HG03064 (cell line): ENCODE measurements at regions not wholly inside any gene's neighbourhood (a gene's known extent, or its start where the extent isn't known, plus 50 kb on each side); places are given as distances from the start of the nearest gene placed in this dataset.
"Not testable (repeated sequence)": the region's sequence is repeated elsewhere in the genome, so short reads cannot be mapped to it uniquely, and the experiment has no call there.

Experiments used
- ATAC-seq: cut with Tn5 transposase; IDR thresholded peaks from one replicate; pipeline ENCODE4 v1.9.1; 2021; ENCODE audit warnings: low read depth; ENCODE audit not compliant: unreplicated experiment

GRCh38 chr7:9625953-9626352, 1192.5 kb downstream of the NXPH1 start:
- ATAC-seq: no peak

- ATAC-seq: no peak
Observed at GRCh38 chr7:9645756-9646155, 1212.3 kb downstream of the NXPH1 start.

- ATAC-seq: no peak
Observed at GRCh38 chr7:9657257-9657656, 1223.8 kb downstream of the NXPH1 start.

- ATAC-seq: no peak
Observed at GRCh38 chr7:9671979-9672917, 1238.8 kb downstream of the NXPH1 start.

GRCh38 chr7:9680713-9681112, 1247.3 kb downstream of the NXPH1 start:
- ATAC-seq: no peak

GRCh38 chr7:9681284-9681683, 1247.9 kb downstream of the NXPH1 start:
- ATAC-seq: no peak

GRCh38 chr7:9691286-9691685, 1257.9 kb downstream of the NXPH1 start:
- no peak for ATAC-seq

- ATAC-seq: no peak
Observed at GRCh38 chr7:9698375-9698774, 1265.0 kb downstream of the NXPH1 start.

- no peak for ATAC-seq
Observed at GRCh38 chr7:9709216-9709615, 1264.5 kb upstream of the PHF14 start.

- no peak for ATAC-seq
Observed at GRCh38 chr7:9711259-9711918, 1262.3 kb upstream of the PHF14 start.

GRCh38 chr7:9718071-9718661, 1255.5 kb upstream of the PHF14 start:
- no peak for ATAC-seq

GRCh38 chr7:9719303-9719702, 1254.4 kb upstream of the PHF14 start:
- ATAC-seq: no peak

- ATAC-seq: no peak
Observed at GRCh38 chr7:9719721-9720120, 1254.0 kb upstream of the PHF14 start.

- not testable (repeated sequence) for ATAC-seq
Observed at GRCh38 chr7:9725940-9726663, 1247.6 kb upstream of the PHF14 start.

- not testable (repeated sequence) for ATAC-seq
Observed at GRCh38 chr7:9726811-9727210, 1246.9 kb upstream of the PHF14 start.

GRCh38 chr7:9727467-9727869, 1246.2 kb upstream of the PHF14 start:
- not testable (repeated sequence) for ATAC-seq

- ATAC-seq: not testable (repeated sequence)
Observed at GRCh38 chr7:9728014-9728657, 1245.5 kb upstream of the PHF14 start.

GRCh38 chr7:9752033-9752432, 1221.6 kb upstream of the PHF14 start:
- no peak for ATAC-seq

- no peak for ATAC-seq
Observed at GRCh38 chr7:9761224-9761623, 1212.4 kb upstream of the PHF14 start.

- no peak for ATAC-seq
Observed at GRCh38 chr7:9776900-9777299, 1196.8 kb upstream of the PHF14 start.
